Thoracic aorta (tissue), 2 donors: ENCODE measurements at regions not wholly inside any gene's neighbourhood (a gene's known extent, or its start where the extent isn't known, plus 50 kb on each side); places are given as distances from the start of the nearest gene placed in this dataset.

ENCODE experiments used
- ATAC-seq: fragments of 150-250 bp; one replicate; pipeline ENCODE4 v1.8.0; 2017; ENCODE audit warnings: low read depth; ENCODE audit not compliant: insufficient number of reproducible peaks, low FRiP score
- DNase-seq: peaks from one replicate; pipeline ENCODE4 v3.0.0-alpha.2; 2020; ENCODE audit warnings: low spot score
- H3K27ac ChIP-seq, 2 donors: fragments of 200-600 bp; sonication (generic); 1 replicate in 1 of 2; 2 replicates in 1 of 2; pipeline ENCODE4 v1.5.1; 2016; ENCODE audit warnings: mild to moderate bottlenecking in 2 of 2, moderate library complexity in 2 of 2
- H3K27me3 ChIP-seq: fragments of 200-600 bp; sonication (generic); replicated peaks from 2 replicates; pipeline ENCODE4 v1.6.0; 2016; ENCODE audit warnings: mild to moderate bottlenecking; ENCODE audit not compliant: insufficient read depth
- H3K36me3 ChIP-seq: fragments of 200-600 bp; sonication (generic); one replicate; pipeline ENCODE4 v1.5.1; 2016
- H3K4me1 ChIP-seq, 2 donors: fragments of 200-600 bp; sonication (generic); 1 replicate in 1 of 2; 2 replicates in 1 of 2; pipeline versions ENCODE4 v1.5.1 to v1.6.0; 2016; ENCODE audit warnings: low read depth in 2 of 2, mild to moderate bottlenecking in 1 of 2; ENCODE audit not compliant: control insufficient read depth in 1 of 2
- H3K4me3 ChIP-seq: fragments of 200-600 bp; sonication (generic); 2 replicates; pipeline ENCODE4 v1.5.1; 2016; ENCODE audit warnings: mild to moderate bottlenecking
- H3K9me3 ChIP-seq: fragments of 200-600 bp; sonication (generic); 2 replicates; pipeline ENCODE4 v1.5.1; 2016
- CTCF ChIP-seq: fragments of 200-600 bp; sonication (generic); IDR thresholded peaks from one replicate; pipeline ENCODE4 v1.5.1; 2019; ENCODE audit warnings: antibody characterized with exemption

DNA sequence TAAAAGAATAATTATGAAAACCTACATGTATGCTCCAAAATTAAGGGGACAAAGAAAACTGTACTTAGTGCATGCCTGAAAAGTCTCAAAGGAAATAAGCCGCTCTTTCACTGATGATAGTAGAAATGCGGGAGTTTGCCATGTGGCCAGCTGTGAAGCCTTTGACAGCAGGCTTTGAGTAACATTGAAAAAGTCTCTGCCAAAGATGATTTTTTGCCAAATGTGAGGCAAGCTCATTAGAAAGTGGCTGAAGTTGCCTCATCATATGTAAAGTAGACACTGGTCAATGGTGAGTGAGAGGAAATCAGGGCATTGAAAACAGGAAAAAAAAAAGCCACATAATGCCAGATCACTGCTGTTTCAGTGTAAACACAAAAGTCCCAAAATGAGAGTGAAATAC lies 2360.1 kb downstream of the PCDH7 start:
- no peak overlapping the region for H3K4me3 ChIP-seq
- no peak overlapping the region for H3K27ac ChIP-seq
- H3K4me1 ChIP-seq = no peaks in the 10 kb centered on the region
- H3K27me3 ChIP-seq = no peaks in the 10 kb centered on the region
- H3K9me3 ChIP-seq = no peaks in the 10 kb centered on the region
- ATAC-seq (no peak), DNase-seq (no peak)
- no peak for TF ChIP-seq CTCF
- no peaks in the 10 kb centered on the region for H3K36me3 ChIP-seq

GRCh38 chr4:33085709-33086108 lies 2365.5 kb downstream of the PCDH7 start:
- ATAC-seq = no peak
- H3K9me3 ChIP-seq = no peaks in the 10 kb centered on the region
- DNase-seq = no peak
- no peak overlapping the region for H3K27ac ChIP-seq
- no peaks in the 10 kb centered on the region for H3K36me3 ChIP-seq
- no peak for TF ChIP-seq CTCF
- no peaks in the 10 kb centered on the region for H3K4me1 ChIP-seq
- H3K27me3 ChIP-seq = no peaks in the 10 kb centered on the region
- no peak overlapping the region for H3K4me3 ChIP-seq

DNA sequence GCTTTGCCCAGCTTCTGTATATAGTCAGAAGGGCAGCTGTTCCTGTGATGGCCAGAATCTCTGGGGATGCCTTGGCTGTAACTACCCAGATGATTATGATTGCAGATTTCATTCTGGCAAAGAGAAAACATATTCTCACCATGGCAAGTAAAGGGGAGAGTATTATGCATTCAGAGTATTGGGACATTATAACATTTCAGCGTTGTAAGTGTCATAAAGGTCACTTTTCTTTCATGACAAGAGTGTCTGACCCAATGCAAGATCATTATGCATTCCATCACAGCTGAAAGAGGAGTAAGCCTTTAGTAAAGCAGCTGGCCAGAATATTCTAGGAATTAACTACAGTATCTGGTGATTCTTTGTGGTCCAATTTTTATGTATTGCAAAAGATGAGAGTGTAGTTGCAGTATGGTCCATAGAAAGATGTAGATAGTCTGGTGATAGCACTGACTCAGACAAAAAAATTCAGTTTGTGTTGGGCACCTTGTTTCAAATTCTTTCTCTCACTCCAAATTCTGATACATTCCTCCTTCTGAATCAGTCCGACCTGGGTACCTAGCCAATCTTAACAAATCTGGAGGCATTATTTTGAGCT lies 2366.3 kb downstream of the PCDH7 start:
- Histone ChIP-seq H3K27ac (no peak overlapping the region), H3K27me3 (no peaks in the 10 kb centered on the region), H3K4me3 (no peak overlapping the region), H3K36me3 (no peaks in the 10 kb centered on the region), H3K9me3 (no peaks in the 10 kb centered on the region), H3K4me1 (no peaks in the 10 kb centered on the region)
- ATAC-seq = no peak
- DNase-seq = no peak
- no peak for TF ChIP-seq CTCF

DNA sequence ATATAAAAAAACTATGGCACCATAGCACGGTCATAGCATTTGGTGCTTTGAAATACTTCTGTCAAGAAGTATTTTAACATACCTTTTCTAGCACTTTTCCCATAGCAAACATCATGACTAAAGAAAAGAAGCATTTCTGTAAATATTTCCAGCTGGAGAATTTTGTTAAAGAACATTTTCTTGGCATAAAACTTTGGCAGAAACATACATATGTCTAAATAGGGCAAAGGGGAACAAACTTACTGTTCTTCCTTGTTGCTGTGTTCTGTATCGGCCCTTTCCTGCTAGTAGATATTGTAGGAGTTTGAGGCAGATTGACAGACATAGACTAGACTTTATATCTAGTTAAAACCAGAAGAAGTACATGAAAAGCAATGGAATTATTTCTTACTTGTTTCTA lies 2368.5 kb downstream of the PCDH7 start:
- no peak for TF ChIP-seq CTCF
- H3K4me1 ChIP-seq = no peaks in the 10 kb centered on the region
- DNase-seq (no peak), ATAC-seq (no peak)
- H3K4me3 ChIP-seq = no peak overlapping the region
- no peak overlapping the region for H3K27ac ChIP-seq
- no peaks in the 10 kb centered on the region for H3K9me3 ChIP-seq
- no peaks in the 10 kb centered on the region for H3K27me3 ChIP-seq
- H3K36me3 ChIP-seq = no peaks in the 10 kb centered on the region

DNA sequence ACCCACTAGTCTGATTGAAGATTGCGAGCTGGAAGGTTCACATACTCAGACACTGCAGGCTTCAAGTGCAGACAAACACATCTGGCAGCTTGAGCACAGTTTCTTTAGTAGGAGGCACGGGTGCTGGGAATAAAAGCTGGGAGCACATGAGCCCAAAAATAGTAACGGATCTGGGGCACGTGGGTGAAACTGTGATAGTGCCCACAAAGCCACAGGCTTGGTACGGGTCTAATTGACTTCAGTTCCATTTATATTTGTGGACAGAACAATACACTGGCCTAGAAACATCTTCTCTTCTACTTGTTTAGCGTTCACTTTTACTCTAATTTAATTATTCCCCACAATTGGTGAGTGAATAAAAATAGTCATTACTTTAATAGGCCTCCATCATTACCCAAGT lies 2370.7 kb downstream of the PCDH7 start:
- ATAC-seq (no peak), DNase-seq (no peak)
- Histone ChIP-seq H3K27me3 (no peaks in the 10 kb centered on the region), H3K4me3 (no peak overlapping the region), H3K4me1 (no peaks in the 10 kb centered on the region), H3K9me3 (no peaks in the 10 kb centered on the region), H3K27ac (no peak overlapping the region), H3K36me3 (no peaks in the 10 kb centered on the region)
- TF ChIP-seq CTCF = no peak
